Anterior cingulate cortex (tissue), 58 donors: ENCODE measurements at regions not wholly inside any gene's neighbourhood (a gene's known extent, or its start where the extent isn't known, plus 50 kb on each side); places are given as distances from the start of the nearest gene placed in this dataset.
A peak's percentile ranks its signal among the peaks of the same experiment; 100 is the strongest.

Source experiments
- DNase-seq, 58 donors: peaks; one replicate each; lab custom pipeline; 2025; lab: John Stamatoyannopoulos, UW

GRCh38 chr14:106844608-106845285 is 1318.4 kb downstream of the TMEM121 start:
- peak in 10 of 58 donors; percentile 2 to 31 (median 14) for DNase-seq

- no peak for DNase-seq
Observed at GRCh38 chr14:106845286-106846087, 1319.1 kb downstream of the TMEM121 start.

GRCh38 chr14:106846218-106846617 is 1319.8 kb downstream of the TMEM121 start:
- DNase-seq: no peak

- no peak for DNase-seq
Observed at GRCh38 chr14:106848330-106849121, 1322.1 kb downstream of the TMEM121 start.

- DNase-seq: no peak
Observed at GRCh38 chr14:106850913-106851825, 1324.8 kb downstream of the TMEM121 start.

GRCh38 chr14:106872611-106873446 is 1346.4 kb downstream of the TMEM121 start:
- DNase-seq: no peak

GRCh38 chr14:106874350-106874749 is 1348.0 kb downstream of the TMEM121 start:
- DNase-seq: no peak

GRCh38 chr14:106875503-106875902 is 1349.1 kb downstream of the TMEM121 start:
- no peak for DNase-seq

- DNase-seq: no peak
Observed at GRCh38 chr14:106876711-106877110, 1350.3 kb downstream of the TMEM121 start.

GRCh38 chr14:106877517-106877916 is 1351.1 kb downstream of the TMEM121 start:
- no peak for DNase-seq

GRCh38 chr14:106879241-106879640 is 1352.9 kb downstream of the TMEM121 start:
- no peak for DNase-seq

GRCh38 chr14:106883218-106883692 is 1356.9 kb downstream of the TMEM121 start:
- no peak for DNase-seq
